A549 (cell line): ENCODE measurements at regions not wholly inside any gene's neighbourhood (a gene's known extent, or its start where the extent isn't known, plus 50 kb on each side); places are given as distances from the start of the nearest gene placed in this dataset.

ENCODE experiments used
- ATAC-seq, 2 experiments: fragments of 200-7000 bp in 1 of 2; fragments of >200 bp in 1 of 2; cut with Nextera tagmentation in 1 of 2; cut with Tn5 transposase in 1 of 2; 3 replicates each; pipeline versions ENCODE4 v1.8.0 to v1.9.1; 2018 to 2020; ENCODE audit warnings: mild to moderate bottlenecking in 1 of 2, moderate library complexity in 1 of 2
- CTCF ChIA-PET: fragments of 300-600 bp; sonication (Branson Sonifier 250); formaldehyde crosslinking; extraction: SDS; loops from one replicate; lab custom pipeline; 2021; ENCODE audit warnings: antibody characterized with exemption, inconsistent platforms; lab: Yijun Ruan, JAX
- POLR2A ChIA-PET: fragments of 350-600 bp; formaldehyde crosslinking; extraction: SDS; loops from one replicate; lab custom pipeline; 2021; ENCODE audit warnings: antibody characterized with exemption, inconsistent platforms; lab: Yijun Ruan, JAX
- DNase-seq, 2 experiments: peaks; one replicate each; pipeline versions ENCODE4 v3.0.0 to v3.0.0-alpha.2; 2011 to 2016; ENCODE audit warnings: low read depth in 1 of 2, low spot score in 1 of 2
- FAIRE-seq: peaks from 2 replicates; lab custom pipeline; 2011; peaks lifted over from hg19 to GRCh38; lab: Jason Lieb, UNC
- H3K27ac ChIP-seq, 2 experiments: fragments of >200 bp; sonication (Bioruptor Twin); formaldehyde crosslinking; 3 replicates each; pipeline ENCODE4 v1.5.1; 2016 to 2017
- H3K4me1 ChIP-seq: fragments of >200 bp; sonication (Bioruptor Twin); formaldehyde crosslinking; 3 replicates; pipeline ENCODE4 v1.6.1; 2016
- H3K4me2 ChIP-seq: fragments of >200 bp; sonication (Bioruptor Twin); formaldehyde crosslinking; 3 replicates; pipeline ENCODE4 v1.6.1; 2016
- H3K4me3 ChIP-seq: fragments of >200 bp; sonication (Bioruptor Twin); formaldehyde crosslinking; 3 replicates; pipeline ENCODE4 v1.5.1; 2016
- H3K9me3 ChIP-seq: fragments of >200 bp; sonication (Bioruptor Twin); formaldehyde crosslinking; 3 replicates; pipeline ENCODE4 v1.6.1; 2016
- BCL3 ChIP-seq: fragments of >200 bp; sonication (Bioruptor Twin); formaldehyde crosslinking; IDR thresholded peaks from 3 replicates; pipeline ENCODE4 v1.6.1; 2016
- BHLHE40 ChIP-seq: IDR thresholded peaks from 2 replicates; pipeline ENCODE4 v1.6.1; 2012; ENCODE audit warnings: low read depth, low read length, inconsistent platforms
- CBX2 ChIP-seq: fragments of 200-600 bp; sonication (generic); IDR thresholded peaks from 2 replicates; pipeline ENCODE4 v1.6.1; 2016; ENCODE audit warnings: low read depth, mild to moderate bottlenecking, borderline replicate concordance
- CBX8 ChIP-seq: fragments of 200-600 bp; sonication (generic); IDR thresholded peaks from 2 replicates; pipeline ENCODE4 v1.6.1; 2016
- EHMT2 ChIP-seq: fragments of 200-600 bp; sonication (generic); IDR thresholded peaks from 2 replicates; pipeline ENCODE4 v1.6.1; 2016; ENCODE audit warnings: antibody characterized with exemption, low read depth, mild to moderate bottlenecking, moderate library complexity
- EP300 ChIP-seq, 2 experiments: fragments of >200 bp; sonication (Bioruptor Twin); formaldehyde crosslinking; IDR thresholded peaks; 2 replicates in 1 of 2; 3 replicates in 1 of 2; pipeline ENCODE4 v1.6.1; 2016 to 2017
- ESRRA ChIP-seq: fragments of 150-350 bp; IDR thresholded peaks from 2 replicates; pipeline ENCODE4 v1.6.1; 2014; ENCODE audit warnings: mild to moderate bottlenecking, low read length, borderline replicate concordance
- FOXS1 ChIP-seq: fragments of 250-450 bp; sonication (Bioruptor Pico); IDR thresholded peaks from 2 replicates; pipeline ENCODE4 v1.5.0; 2020; ENCODE audit warnings: mild to moderate bottlenecking, moderate library complexity
- HOXA7 ChIP-seq: fragments of 250-450 bp; sonication (Bioruptor Pico); IDR thresholded peaks from 2 replicates; pipeline ENCODE4 v1.5.0; 2020; ENCODE audit warnings: mild to moderate bottlenecking, moderate library complexity
- HOXB5 ChIP-seq: fragments of 250-450 bp; sonication (Bioruptor Pico); IDR thresholded peaks from 2 replicates; pipeline ENCODE4 v1.5.0; 2020; ENCODE audit warnings: mild to moderate bottlenecking, moderate library complexity
- JUNB ChIP-seq: fragments of >200 bp; sonication (Bioruptor Twin); formaldehyde crosslinking; IDR thresholded peaks from 2 replicates; pipeline ENCODE4 v1.6.1; 2016
- KDM5A ChIP-seq: fragments of 200-600 bp; sonication (generic); IDR thresholded peaks from 2 replicates; pipeline ENCODE4 v1.6.1; 2016; ENCODE audit warnings: antibody characterized with exemption, mild to moderate bottlenecking
- MAFK ChIP-seq: fragments of 450-650 bp; IDR thresholded peaks from 2 replicates; pipeline ENCODE4 v1.6.1; 2014; ENCODE audit not compliant: partially characterized antibody
- MAZ ChIP-seq: fragments of 150-350 bp; IDR thresholded peaks from 2 replicates; pipeline ENCODE4 v1.6.1; 2014; ENCODE audit warnings: antibody characterized with exemption, low read depth, low read length, borderline replicate concordance
- MYC ChIP-seq: IDR thresholded peaks from 2 replicates; pipeline ENCODE4 v1.6.1; 2012; ENCODE audit warnings: mild to moderate bottlenecking, inconsistent platforms, low read length, improper control_type of control experiment, borderline replicate concordance
- NFE2L2 ChIP-seq: fragments of 150-350 bp; conservative IDR thresholded peaks from 2 replicates; pipeline ENCODE4 v1.6.1; 2014; ENCODE audit warnings: low read length
- NR3C1 ChIP-seq: fragments of >200 bp; sonication (Bioruptor Twin); formaldehyde crosslinking; IDR thresholded peaks from 3 replicates; pipeline ENCODE4 v1.6.1; 2017
- PHF8 ChIP-seq: fragments of 200-600 bp; sonication (generic); IDR thresholded peaks from 2 replicates; pipeline ENCODE4 v1.6.1; 2016; ENCODE audit warnings: low read depth, mild to moderate bottlenecking, antibody characterized with exemption, moderate library complexity, borderline replicate concordance
- RAD21 ChIP-seq, 2 experiments: fragments of >200 bp in 1 of 2; sonication (Bioruptor Twin) in 1 of 2; formaldehyde crosslinking in 1 of 2; IDR thresholded peaks in 1 of 2; conservative IDR thresholded peaks in 1 of 2; 2 replicates in 1 of 2; 3 replicates in 1 of 2; pipeline ENCODE4 v1.6.1; 2012 to 2018; ENCODE audit warnings: inconsistent platforms in 1 of 2
- RARB ChIP-seq: fragments of 250-450 bp; sonication (Bioruptor Pico); IDR thresholded peaks from 2 replicates; pipeline ENCODE4 v1.8.0; 2021; ENCODE audit warnings: mild to moderate bottlenecking, moderate library complexity
- RNF2 ChIP-seq: fragments of 200-600 bp; sonication (generic); IDR thresholded peaks from 2 replicates; pipeline ENCODE4 v1.6.1; 2016; ENCODE audit warnings: low read depth, mild to moderate bottlenecking, antibody characterized with exemption, moderate library complexity, borderline replicate concordance
- SMC3 ChIP-seq: fragments of >200 bp; sonication (Bioruptor Twin); formaldehyde crosslinking; IDR thresholded peaks from 3 replicates; pipeline ENCODE4 v1.6.1; 2018; ENCODE audit warnings: inconsistent platforms
- TFCP2L1 ChIP-seq: fragments of 250-450 bp; sonication (Bioruptor Pico); IDR thresholded peaks from 2 replicates; pipeline ENCODE4 v1.5.0; 2021; ENCODE audit warnings: mild to moderate bottlenecking
- ZFP36 ChIP-seq: fragments of 450-650 bp; IDR thresholded peaks from 2 replicates; pipeline ENCODE4 v1.6.1; 2014; ENCODE audit warnings: borderline replicate concordance; ENCODE audit not compliant: partially characterized antibody
- ZNF302 ChIP-seq: fragments of 250-450 bp; sonication (Bioruptor Pico); IDR thresholded peaks from 2 replicates; pipeline ENCODE4 v1.9.0; 2021; ENCODE audit warnings: inconsistent platforms, mild to moderate bottlenecking, moderate library complexity
- ZSCAN20 ChIP-seq: fragments of 250-450 bp; sonication (Bioruptor Pico); IDR thresholded peaks from 2 replicates; pipeline ENCODE4 v1.8.0; 2022; ENCODE audit warnings: mild to moderate bottlenecking, moderate library complexity
- WGBS: methylation state at CpG from one replicate; pipeline ENCODE4 v1.1.6; 2017; ENCODE audit errors: missing lambda C conversion rate; 5-methylcytosine and 5-hydroxymethylcytosine counted together
- TF ChIP-seq, protein P1 (sequence below): fragments of 200-600 bp; sonication (generic); IDR thresholded peaks from 2 replicates; pipeline ENCODE4 v1.6.1; 2016; ENCODE audit warnings: antibody characterized with exemption, mild to moderate bottlenecking, moderate library complexity
- TF ChIP-seq, protein P2 (sequence below): IDR thresholded peaks from 2 replicates; pipeline ENCODE4 v1.6.1; 2012

DNA sequence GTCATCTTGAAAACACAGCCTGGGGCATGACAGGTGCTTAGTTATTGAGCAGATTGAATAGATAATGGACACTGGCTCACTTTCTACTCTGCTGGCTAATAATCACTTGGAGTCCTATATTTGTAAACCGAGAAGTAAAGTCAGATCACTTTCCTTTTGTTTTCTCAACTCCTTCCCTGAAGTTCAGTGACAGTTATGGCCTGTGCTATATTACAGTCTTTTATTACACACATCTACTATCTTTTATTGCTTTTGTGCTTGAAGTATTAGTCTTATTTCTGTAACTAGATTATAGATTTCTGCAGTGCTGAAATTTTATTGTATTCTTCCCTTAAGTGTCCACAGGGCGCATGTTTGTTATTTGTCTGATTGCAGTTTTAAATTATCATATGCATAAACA is 136.4 kb upstream of the TAC1 start:
- Histone ChIP-seq H3K4me1 (no peaks in the 10 kb centered on the region), H3K9me3 (no peaks in the 10 kb centered on the region), H3K27ac (no peak overlapping the region)
- CTCF ChIA-PET, result no interaction called here
- TF ChIP-seq ESRRA, result no peak
- TF ChIP-seq SMC3, result no peak
- no peak for TF ChIP-seq MYC
- TF ChIP-seq KDM5A, result no peak
- no peak for TF ChIP-seq MAZ
- TF ChIP-seq, protein P1, sequence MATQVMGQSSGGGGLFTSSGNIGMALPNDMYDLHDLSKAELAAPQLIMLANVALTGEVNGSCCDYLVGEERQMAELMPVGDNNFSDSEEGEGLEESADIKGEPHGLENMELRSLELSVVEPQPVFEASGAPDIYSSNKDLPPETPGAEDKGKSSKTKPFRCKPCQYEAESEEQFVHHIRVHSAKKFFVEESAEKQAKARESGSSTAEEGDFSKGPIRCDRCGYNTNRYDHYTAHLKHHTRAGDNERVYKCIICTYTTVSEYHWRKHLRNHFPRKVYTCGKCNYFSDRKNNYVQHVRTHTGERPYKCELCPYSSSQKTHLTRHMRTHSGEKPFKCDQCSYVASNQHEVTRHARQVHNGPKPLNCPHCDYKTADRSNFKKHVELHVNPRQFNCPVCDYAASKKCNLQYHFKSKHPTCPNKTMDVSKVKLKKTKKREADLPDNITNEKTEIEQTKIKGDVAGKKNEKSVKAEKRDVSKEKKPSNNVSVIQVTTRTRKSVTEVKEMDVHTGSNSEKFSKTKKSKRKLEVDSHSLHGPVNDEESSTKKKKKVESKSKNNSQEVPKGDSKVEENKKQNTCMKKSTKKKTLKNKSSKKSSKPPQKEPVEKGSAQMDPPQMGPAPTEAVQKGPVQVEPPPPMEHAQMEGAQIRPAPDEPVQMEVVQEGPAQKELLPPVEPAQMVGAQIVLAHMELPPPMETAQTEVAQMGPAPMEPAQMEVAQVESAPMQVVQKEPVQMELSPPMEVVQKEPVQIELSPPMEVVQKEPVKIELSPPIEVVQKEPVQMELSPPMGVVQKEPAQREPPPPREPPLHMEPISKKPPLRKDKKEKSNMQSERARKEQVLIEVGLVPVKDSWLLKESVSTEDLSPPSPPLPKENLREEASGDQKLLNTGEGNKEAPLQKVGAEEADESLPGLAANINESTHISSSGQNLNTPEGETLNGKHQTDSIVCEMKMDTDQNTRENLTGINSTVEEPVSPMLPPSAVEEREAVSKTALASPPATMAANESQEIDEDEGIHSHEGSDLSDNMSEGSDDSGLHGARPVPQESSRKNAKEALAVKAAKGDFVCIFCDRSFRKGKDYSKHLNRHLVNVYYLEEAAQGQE, result no peak
- TF ChIP-seq JUNB, result no peak
- no peak for TF ChIP-seq CBX2
- no peak for TF ChIP-seq FOXS1
- TF ChIP-seq NFE2L2, result no peak
- TF ChIP-seq TFCP2L1, result no peak
- no peak for TF ChIP-seq BHLHE40
- no peak for TF ChIP-seq HOXA7 (CRISPR knock-in tag)
- TF ChIP-seq, protein P2, sequence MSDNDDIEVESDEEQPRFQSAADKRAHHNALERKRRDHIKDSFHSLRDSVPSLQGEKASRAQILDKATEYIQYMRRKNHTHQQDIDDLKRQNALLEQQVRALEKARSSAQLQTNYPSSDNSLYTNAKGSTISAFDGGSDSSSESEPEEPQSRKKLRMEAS, result no peak
- TF ChIP-seq RAD21 (conservative IDR thresholded peaks at IDR 0.05 in 1 of 2, IDR thresholded peaks at IDR 0.05 in 1 of 2), result no peak
- TF ChIP-seq MAFK, result no peak
- TF ChIP-seq, all 56 proteins: peak for 0
- ATAC-seq (no peak), FAIRE-seq (no peak), DNase-seq (no peak)
- no peak overlapping the region for H3K4me2 ChIP-seq
- no peak overlapping the region for H3K4me3 ChIP-seq
- POLR2A ChIA-PET, result no interaction called here
- WGBS, result 24% methylated on average over 2 of the region's 2 CpGs

GRCh38 chr7:97601931-97602457 is 129.9 kb upstream of the TAC1 start:
- ATAC-seq, result no peak
- Histone ChIP-seq H3K27ac (no peak overlapping the region), H3K4me2 (no peak overlapping the region), H3K4me1 (no peaks in the 10 kb centered on the region), H3K9me3 (no peaks in the 10 kb centered on the region), H3K4me3 (no peak overlapping the region)
- DNase-seq, result no peak
- TF ChIP-seq PHF8 (no peak), RARB (no peak), HOXA7 (CRISPR knock-in tag) (no peak), JUNB (no peak)
- no peak for FAIRE-seq
- 0% methylated on average over 1 of the region's 1 CpG for WGBS
- ChIA-PET POLR2A (no interaction called here), CTCF (interaction anchor here (1.6 kb wide), 1 partner anchor 28 kb away, joined by 3 read pairs; no protein-coding TSS in a partner anchor)

DNA sequence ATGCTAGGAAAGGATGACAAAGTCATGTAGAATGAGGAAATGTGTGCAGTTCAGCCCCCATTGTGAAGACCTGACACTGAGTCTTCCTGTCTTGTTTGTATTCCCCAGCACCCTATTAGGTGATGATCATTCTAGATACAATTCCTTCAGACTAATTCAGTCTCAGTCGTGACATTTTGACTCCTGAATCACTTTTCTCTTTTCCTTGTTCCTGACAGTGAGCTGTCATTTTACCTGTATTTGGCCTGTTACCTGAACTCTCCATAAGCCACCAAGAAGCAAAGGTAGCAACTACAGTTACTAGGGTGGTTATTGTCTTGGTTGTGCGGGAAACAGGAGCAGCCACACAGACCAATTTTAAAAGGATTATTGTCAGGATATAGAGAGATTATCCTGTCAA is 111.4 kb upstream of the TAC1 start:
- FAIRE-seq, result no peak
- 33% methylated on average over 2 of the region's 2 CpGs for WGBS

More for the DNA sequence above, 111.4 kb upstream of the TAC1 start:
- TF ChIP-seq RNF2 (no peak), JUNB (no peak), NR3C1 (no peak), BCL3 (no peak), CBX8 (no peak), EP300 (IDR thresholded peaks at IDR 0.05) (no peak), EHMT2 (no peak), ESRRA (no peak), HOXB5 (CRISPR knock-in tag) (no peak), ZNF302 (CRISPR knock-in tag) (no peak), ZFP36 (no peak), ZSCAN20 (CRISPR knock-in tag) (no peak)
- TF ChIP-seq, protein P2, result no peak
- no peak overlapping the region for H3K4me2 ChIP-seq
- ChIA-PET POLR2A (no interaction called here), CTCF (no interaction called here)
- no peak overlapping the region for H3K4me3 ChIP-seq
- H3K9me3 ChIP-seq, result no peaks in the 10 kb centered on the region
- no peak for DNase-seq
- H3K27ac ChIP-seq, result no peak overlapping the region
- H3K4me1 ChIP-seq, result no peaks in the 10 kb centered on the region
- ATAC-seq, result no peak
